BLaER1 treated with 17β-estradiol and CSF1 and Interleukin-3, amounts not matched to agents 10 nM and 100 nM (cell line): ENCODE measurements at regions not wholly inside any gene's neighbourhood (a gene's known extent, or its start where the extent isn't known, plus 50 kb on each side); places are given as distances from the start of the nearest gene placed in this dataset.
"Not testable (repeated sequence)": the region's sequence is repeated elsewhere in the genome, so short reads cannot be mapped to it uniquely, and the experiment has no call there.

Experiments
- H3K27ac ChIP-seq, 11 experiments: shearing (Covaris generic); formaldehyde crosslinking; 2 replicates each; pipeline ENCODE4 v1.8.1; 2022
- H3K27me3 ChIP-seq, 11 experiments: shearing (Covaris generic); formaldehyde crosslinking; 2 replicates each; pipeline ENCODE4 v1.8.1; 2022
- H3K36me3 ChIP-seq, 11 experiments: shearing (Covaris generic); formaldehyde crosslinking; 2 replicates each; pipeline ENCODE4 v1.8.1; 2022
- H3K4me1 ChIP-seq, 10 experiments: shearing (Covaris generic); formaldehyde crosslinking; 2 replicates each; pipeline ENCODE4 v1.8.1; 2022
- H3K4me2 ChIP-seq, 11 experiments: shearing (Covaris generic); formaldehyde crosslinking; 2 replicates each; pipeline ENCODE4 v1.8.1; 2022
- H3K4me3 ChIP-seq, 10 experiments: shearing (Covaris generic); formaldehyde crosslinking; 2 replicates each; pipeline ENCODE4 v1.8.1; 2022
- H3K9ac ChIP-seq, 11 experiments: shearing (Covaris generic); formaldehyde crosslinking; 2 replicates each; pipeline ENCODE4 v1.8.1; 2022
- H3K9me3 ChIP-seq, 11 experiments: shearing (Covaris generic); formaldehyde crosslinking; replicated peaks in 1 of 11; 2 replicates each; pipeline ENCODE4 v1.8.1; 2022
- H4K20me1 ChIP-seq, 11 experiments: shearing (Covaris generic); formaldehyde crosslinking; 2 replicates each; pipeline ENCODE4 v1.8.1; 2022
- Cebpa-rat ChIP-seq, 11 experiments: shearing (Covaris generic); IDR thresholded peaks; 2 replicates each; pipeline ENCODE4 v1.8.1; 2022

GRCh38 chr5:18378066-18378465 is 743.8 kb downstream of the TAF11L14 start:
- Histone ChIP-seq H3K4me3 (no peak overlapping the region), H3K9ac (no peak overlapping the region), H3K4me2 (no peak overlapping the region), H3K27ac (no peak overlapping the region), H3K36me3 (no peaks in the 10 kb centered on the region), H3K9me3 (no peaks in the 10 kb centered on the region), H4K20me1 (no peaks in the 10 kb centered on the region), H3K4me1 (no peaks in the 10 kb centered on the region), H3K27me3 (no peaks in the 10 kb centered on the region)
- TF ChIP-seq Cebpa-rat (IDR thresholded peaks at IDR 0.05) = no peak

- Histone ChIP-seq H3K9ac (no peak overlapping the region), H3K4me2 (no peak overlapping the region), H3K27ac (no peak overlapping the region), H4K20me1 (no peaks in the 10 kb centered on the region), H3K36me3 (no peaks in the 10 kb centered on the region), H3K9me3 (no peaks in the 10 kb centered on the region), H3K27me3 (no peaks in the 10 kb centered on the region), H3K4me1 (no peaks in the 10 kb centered on the region), H3K4me3 (no peak overlapping the region)
- TF ChIP-seq Cebpa-rat (IDR thresholded peaks at IDR 0.05) = no peak
Observed at GRCh38 chr5:18379189-18379588, 744.9 kb downstream of the TAF11L14 start.

- no peaks in the 10 kb centered on the region for H3K36me3 ChIP-seq
- H3K4me2 ChIP-seq = no peak overlapping the region
- TF ChIP-seq Cebpa-rat (IDR thresholded peaks at IDR 0.05) = no peak
- no peaks in the 10 kb centered on the region for H4K20me1 ChIP-seq
- H3K4me1 ChIP-seq = no peaks in the 10 kb centered on the region
- H3K9ac ChIP-seq = no peak overlapping the region
- H3K27me3 ChIP-seq = no peaks in the 10 kb centered on the region
- H3K27ac ChIP-seq = no peak overlapping the region
- H3K4me3 ChIP-seq = no peak overlapping the region
- no peaks in the 10 kb centered on the region for H3K9me3 ChIP-seq
Observed at GRCh38 chr5:18380729-18381362, 746.6 kb downstream of the TAF11L14 start.

- H3K27me3 ChIP-seq = no peaks in the 10 kb centered on the region
- H3K4me1 ChIP-seq = no peaks in the 10 kb centered on the region; a peak in 2 of 20 replicates
- H3K4me2 ChIP-seq = no peak overlapping the region
- no peak overlapping the region for H3K27ac ChIP-seq
- TF ChIP-seq Cebpa-rat (IDR thresholded peaks at IDR 0.05) = no peak
- H3K36me3 ChIP-seq = no peaks in the 10 kb centered on the region
- H4K20me1 ChIP-seq = no peaks in the 10 kb centered on the region
- no peaks in the 10 kb centered on the region for H3K9me3 ChIP-seq
- no peak overlapping the region for H3K9ac ChIP-seq
- H3K4me3 ChIP-seq = no peak overlapping the region
Observed at GRCh38 chr5:18393565-18394442, 759.5 kb downstream of the TAF11L14 start.

- H4K20me1 ChIP-seq = no peaks in the 10 kb centered on the region
- no peak overlapping the region for H3K9ac ChIP-seq
- H3K4me2 ChIP-seq = no peak overlapping the region
- H3K4me1 ChIP-seq = no peaks in the 10 kb centered on the region; a peak in 2 of 20 replicates
- H3K27me3 ChIP-seq = no peaks in the 10 kb centered on the region
- no peaks in the 10 kb centered on the region for H3K36me3 ChIP-seq
- peaks cover 0 to 5% (median 0%) of the 10 kb centered on the region in 11 experiments; a peak in 2 of 22 replicates for H3K9me3 ChIP-seq
- no peak for TF ChIP-seq Cebpa-rat (IDR thresholded peaks at IDR 0.05)
- H3K4me3 ChIP-seq = no peak overlapping the region
- H3K27ac ChIP-seq = no peak overlapping the region
Observed at GRCh38 chr5:18394443-18394804, 760.2 kb downstream of the TAF11L14 start.

GRCh38 chr5:18395126-18396110 is 761.2 kb downstream of the TAF11L14 start:
- Histone ChIP-seq H3K9ac (no peak overlapping the region), H3K27me3 (no peaks in the 10 kb centered on the region), H3K4me3 (no peak overlapping the region), H3K9me3 (peaks cover 0 to 12% (median 4%) of the 10 kb centered on the region in 11 experiments; a peak in 7 of 22 replicates), H3K36me3 (no peaks in the 10 kb centered on the region), H3K4me2 (no peak overlapping the region), H3K27ac (no peak overlapping the region), H4K20me1 (no peaks in the 10 kb centered on the region), H3K4me1 (no peaks in the 10 kb centered on the region; a peak in 2 of 20 replicates)
- TF ChIP-seq Cebpa-rat (IDR thresholded peaks at IDR 0.05) = no peak

- H3K4me2 ChIP-seq = no peak overlapping the region
- H3K27me3 ChIP-seq = no peaks in the 10 kb centered on the region
- no peaks in the 10 kb centered on the region for H4K20me1 ChIP-seq
- no peaks in the 10 kb centered on the region for H3K36me3 ChIP-seq
- H3K4me3 ChIP-seq = no peak overlapping the region
- TF ChIP-seq Cebpa-rat (IDR thresholded peaks at IDR 0.05) = no peak; a peak in 2 of 22 replicates
- no peaks in the 10 kb centered on the region; a peak in 2 of 20 replicates for H3K4me1 ChIP-seq
- H3K9ac ChIP-seq = no peak overlapping the region
- no peak overlapping the region for H3K27ac ChIP-seq
- peaks cover 0 to 12% (median 4%) of the 10 kb centered on the region in 11 experiments; a peak in 7 of 22 replicates for H3K9me3 ChIP-seq
Observed at GRCh38 chr5:18397371-18397770, 763.1 kb downstream of the TAF11L14 start.

GRCh38 chr5:18397891-18398290 is 763.6 kb downstream of the TAF11L14 start:
- H4K20me1 ChIP-seq = no peaks in the 10 kb centered on the region
- no peak for TF ChIP-seq Cebpa-rat (IDR thresholded peaks at IDR 0.05)
- no peak overlapping the region for H3K9ac ChIP-seq
- no peak overlapping the region for H3K27ac ChIP-seq
- H3K27me3 ChIP-seq = no peaks in the 10 kb centered on the region
- H3K9me3 ChIP-seq = peaks cover 0 to 12% (median 4%) of the 10 kb centered on the region in 11 experiments; a peak in 7 of 22 replicates
- no peak overlapping the region for H3K4me3 ChIP-seq
- no peaks in the 10 kb centered on the region; a peak in 2 of 20 replicates for H3K4me1 ChIP-seq
- H3K4me2 ChIP-seq = no peak overlapping the region
- no peaks in the 10 kb centered on the region for H3K36me3 ChIP-seq

GRCh38 chr5:18399461-18400327 is 765.4 kb downstream of the TAF11L14 start:
- not testable (repeated sequence) for H3K9ac ChIP-seq, H3K27me3 ChIP-seq, H4K20me1 ChIP-seq, H3K36me3 ChIP-seq, H3K4me1 ChIP-seq, H3K27ac ChIP-seq, H3K4me2 ChIP-seq, H3K4me3 ChIP-seq
- H3K9me3 ChIP-seq = peaks cover 0 to 12% (median 4%) of the 10 kb centered on the region in 11 experiments; a peak in 7 of 22 replicates
